COLO829 (cell line): ENCODE measurements at regions not wholly inside any gene's neighbourhood (a gene's known extent, or its start where the extent isn't known, plus 50 kb on each side); places are given as distances from the start of the nearest gene placed in this dataset.
"Not testable (repeated sequence)": the region's sequence is repeated elsewhere in the genome, so short reads cannot be mapped to it uniquely, and the experiment has no call there.

ENCODE experiments used
- DNase-seq: peaks from one replicate; pipeline ENCODE4 v3.0.0; 2012; ENCODE audit warnings: low spot score

DNA sequence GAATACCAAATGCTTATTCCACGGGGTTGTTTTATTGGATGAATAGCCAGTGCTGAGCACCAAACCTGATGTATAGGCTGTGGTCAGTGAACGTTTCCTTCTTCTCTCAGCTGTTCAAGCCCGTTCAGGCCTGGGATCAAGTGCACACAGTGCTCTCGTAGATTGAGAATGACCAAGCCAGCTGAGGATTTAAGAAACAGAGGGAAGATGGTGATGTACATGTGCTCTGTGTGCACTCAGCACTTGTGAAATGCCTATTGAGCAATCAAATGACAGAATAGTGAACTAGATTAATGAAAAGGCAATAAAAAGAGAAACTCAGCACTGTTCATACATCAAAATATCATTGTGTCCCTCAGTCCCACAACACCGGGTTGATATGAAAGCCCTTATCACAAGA, 302.5 kb downstream of the BMPER start:
- DNase-seq: no peak

GRCh38 chr7:34208878-34209621, 303.7 kb downstream of the BMPER start:
- DNase-seq: no peak

GRCh38 chr7:34211018-34211417, 305.7 kb downstream of the BMPER start:
- no peak for DNase-seq

DNA sequence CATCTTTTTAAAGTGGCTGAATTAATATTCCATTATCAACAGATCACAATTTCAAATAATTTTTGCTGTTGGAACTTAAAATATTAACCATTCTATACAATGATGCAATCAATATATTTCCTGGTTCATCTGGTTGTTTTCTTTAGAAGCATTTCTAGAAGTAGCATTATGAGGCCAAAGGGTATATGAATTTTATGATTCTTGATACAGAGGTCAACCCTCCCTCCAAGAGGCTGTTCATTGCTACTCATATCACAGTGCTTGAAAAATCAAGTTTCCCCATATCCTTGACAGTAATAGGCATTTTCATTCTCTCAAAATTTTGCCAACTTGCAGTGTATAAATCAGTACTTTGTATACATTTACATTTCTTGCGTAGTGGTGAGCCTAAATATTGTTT, 312.6 kb downstream of the BMPER start:
- DNase-seq: no peak

DNA sequence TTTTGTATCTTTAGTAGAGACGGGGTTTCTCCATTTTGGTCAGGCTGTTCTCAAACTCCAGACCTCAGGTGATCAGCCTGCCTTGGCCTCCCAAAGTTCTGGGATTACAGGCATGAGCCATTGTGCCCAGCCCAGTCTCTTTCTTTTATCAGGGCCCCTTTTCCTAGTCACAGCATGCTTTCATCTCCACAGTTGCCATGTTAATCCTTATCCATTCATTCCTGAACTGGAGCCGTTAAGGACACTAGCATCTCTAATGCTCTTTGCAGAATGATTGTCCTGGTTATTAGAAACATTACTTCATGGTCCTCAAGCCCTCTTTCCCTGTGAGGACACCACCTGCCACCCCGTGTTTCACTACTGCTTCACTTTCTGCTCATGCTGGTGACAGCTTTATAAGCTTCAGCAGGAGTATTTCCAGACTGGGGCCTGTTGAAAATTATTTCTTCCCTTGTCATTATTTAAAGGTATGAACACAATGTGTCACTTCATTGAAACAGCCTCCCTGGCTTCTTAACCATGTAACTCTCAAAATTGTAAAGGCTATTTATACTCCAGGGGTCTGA, 313.9 kb downstream of the BMPER start:
- no peak for DNase-seq

GRCh38 chr7:34220506-34221185, 315.3 kb downstream of the BMPER start:
- DNase-seq: no peak

GRCh38 chr7:34222316-34222715, 317.0 kb downstream of the BMPER start:
- no peak for DNase-seq

DNA sequence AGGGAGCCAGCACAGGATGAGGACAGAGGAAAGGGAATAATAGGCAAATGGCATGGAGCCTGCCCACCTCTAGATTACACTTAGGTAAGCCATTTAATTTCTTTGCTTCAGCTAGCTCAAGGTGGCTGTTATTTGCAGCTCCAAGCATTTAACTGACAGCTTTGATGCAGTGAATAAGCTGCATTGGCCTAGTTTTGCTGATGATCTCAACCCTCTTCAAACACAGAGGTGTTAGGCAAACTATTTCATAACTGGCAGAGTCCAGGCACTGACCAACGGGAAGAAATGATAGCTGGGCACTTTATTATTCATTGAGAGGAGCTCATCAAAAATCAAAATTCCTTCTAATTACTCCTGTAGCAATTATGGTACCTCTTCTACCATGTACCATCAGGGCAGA, 317.4 kb downstream of the BMPER start:
- DNase-seq: no peak

DNA sequence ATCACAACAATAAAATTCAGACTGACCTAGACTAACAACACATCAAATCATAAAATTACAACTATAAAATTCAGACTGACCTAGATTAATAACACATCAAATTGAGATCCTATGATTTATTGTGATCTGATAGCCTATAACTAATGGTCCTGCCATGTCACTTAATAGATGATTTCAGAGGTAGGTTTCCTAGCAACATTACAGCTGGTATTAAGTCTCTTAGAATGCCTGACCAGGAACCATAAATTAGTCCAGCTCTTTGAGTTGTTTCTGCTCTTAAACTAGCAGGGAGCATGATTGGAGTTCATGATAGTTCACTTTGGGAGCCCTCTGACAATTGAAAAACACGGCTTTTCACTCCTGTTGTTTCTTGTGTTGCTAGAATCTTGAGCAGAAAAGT, 318.9 kb downstream of the BMPER start:
- DNase-seq: no peak

DNA sequence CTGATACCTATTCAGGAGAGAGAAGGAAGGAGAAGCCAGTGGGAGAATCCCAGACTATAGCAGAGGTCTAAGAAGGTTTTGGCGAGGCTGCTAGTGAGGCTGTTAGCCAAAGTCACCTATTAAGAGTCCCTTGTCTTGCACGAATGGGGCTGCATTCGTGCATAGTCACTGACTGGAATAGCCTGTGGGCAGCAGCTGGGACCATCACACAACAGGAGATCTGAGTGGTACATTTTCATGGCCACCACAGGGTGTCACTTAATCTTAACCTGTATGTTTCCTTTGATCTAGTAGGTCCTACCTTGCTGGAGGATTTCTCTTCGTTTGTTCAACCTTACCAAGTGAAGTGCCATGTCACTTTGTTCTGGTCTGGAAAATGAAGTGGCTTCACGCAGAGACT, 319.9 kb downstream of the BMPER start:
- no peak for DNase-seq

DNA sequence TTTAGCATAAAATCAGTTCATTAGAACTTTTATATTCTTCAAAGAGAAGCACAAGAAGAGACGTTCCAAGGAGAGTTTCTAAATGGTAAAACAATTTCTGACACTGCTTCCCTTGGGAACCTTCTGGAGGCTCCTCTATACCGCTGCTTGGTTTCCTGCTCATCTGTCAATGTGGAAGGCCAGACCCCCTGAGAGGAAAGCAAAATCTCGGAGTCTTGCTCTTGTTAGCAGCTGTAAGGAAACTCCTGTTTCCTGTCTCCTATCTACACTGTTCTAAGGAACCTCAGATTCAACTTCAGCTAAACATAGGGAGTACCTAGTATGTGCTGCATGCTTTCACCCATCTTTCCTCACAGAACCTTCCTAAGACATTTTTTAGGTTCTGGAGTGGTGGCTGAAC, 322.2 kb downstream of the BMPER start:
- DNase-seq: no peak

DNA sequence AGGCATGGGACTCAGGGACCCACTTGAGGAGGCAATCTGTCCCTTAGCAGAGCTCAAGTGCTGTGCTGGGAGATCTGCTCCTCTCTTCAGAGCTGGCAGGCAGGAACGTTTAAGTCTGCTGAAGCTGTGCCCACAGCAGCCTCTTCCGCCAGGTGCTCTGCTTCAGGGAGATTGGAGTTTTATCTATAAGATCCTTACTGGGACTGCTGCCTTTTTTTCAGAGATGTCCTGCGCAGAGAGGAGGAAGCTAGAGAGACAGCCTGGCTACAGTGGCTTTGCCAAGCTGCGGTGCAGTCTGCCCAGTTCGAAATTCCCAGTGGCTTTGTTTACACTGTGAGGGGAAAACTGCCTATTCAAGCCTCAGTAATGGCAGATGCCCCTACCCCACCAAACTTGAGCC, 329.8 kb downstream of the BMPER start:
- not testable (repeated sequence) for DNase-seq

DNA sequence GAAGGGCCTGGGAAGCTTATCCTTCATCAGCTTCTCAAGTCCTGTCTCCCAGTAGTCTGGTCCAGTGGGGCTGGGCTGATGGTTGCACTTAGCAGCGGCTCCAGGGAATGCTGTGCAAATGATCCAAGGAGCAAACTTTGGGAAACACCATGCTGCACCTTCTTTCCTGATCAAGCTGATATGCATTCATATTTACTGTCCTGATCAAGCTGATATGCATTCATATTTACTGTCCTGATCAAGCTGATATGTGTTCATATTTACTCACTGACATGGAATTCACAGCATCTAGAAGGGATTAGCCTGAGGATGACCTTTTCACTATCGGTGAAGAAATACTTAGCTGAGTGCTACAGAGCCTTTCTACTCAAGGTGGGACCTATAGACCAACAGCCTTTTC, 330.7 kb downstream of the BMPER start:
- no peak for DNase-seq

DNA sequence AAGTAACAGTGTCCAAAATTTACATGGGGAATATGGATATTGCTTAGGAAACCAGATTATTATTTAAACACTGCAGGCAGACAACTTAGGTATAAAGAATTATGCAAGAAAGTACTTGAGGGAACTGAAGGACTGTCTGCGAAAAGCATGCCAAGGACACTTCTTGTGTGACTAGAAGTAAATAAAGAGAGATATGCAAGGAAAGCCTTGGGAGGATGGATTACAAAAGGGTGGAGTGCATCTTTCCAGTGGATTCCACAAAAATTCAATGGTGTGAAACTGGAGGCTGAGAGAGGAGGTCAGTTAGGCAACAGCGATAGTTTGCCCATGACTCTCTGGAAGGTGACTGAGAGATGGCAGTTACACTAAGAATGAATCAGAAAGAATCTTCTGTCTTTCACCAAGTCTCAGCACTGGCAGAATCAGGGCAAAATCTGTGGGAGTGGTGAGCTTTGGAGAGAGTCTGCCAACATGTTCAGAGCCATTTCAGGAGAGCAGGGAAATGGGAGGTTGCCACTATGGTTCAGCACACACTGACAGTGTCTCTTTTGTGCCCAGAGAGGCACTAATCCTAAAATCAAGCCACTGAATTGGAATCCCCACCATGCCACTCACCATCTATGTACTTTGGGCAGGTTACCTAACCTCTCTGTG, 331.6 kb downstream of the BMPER start:
- DNase-seq: no peak

GRCh38 chr7:34237493-34237849, 332.1 kb downstream of the BMPER start:
- no peak for DNase-seq

GRCh38 chr7:34240417-34240816, 335.1 kb downstream of the BMPER start:
- DNase-seq: no peak

DNA sequence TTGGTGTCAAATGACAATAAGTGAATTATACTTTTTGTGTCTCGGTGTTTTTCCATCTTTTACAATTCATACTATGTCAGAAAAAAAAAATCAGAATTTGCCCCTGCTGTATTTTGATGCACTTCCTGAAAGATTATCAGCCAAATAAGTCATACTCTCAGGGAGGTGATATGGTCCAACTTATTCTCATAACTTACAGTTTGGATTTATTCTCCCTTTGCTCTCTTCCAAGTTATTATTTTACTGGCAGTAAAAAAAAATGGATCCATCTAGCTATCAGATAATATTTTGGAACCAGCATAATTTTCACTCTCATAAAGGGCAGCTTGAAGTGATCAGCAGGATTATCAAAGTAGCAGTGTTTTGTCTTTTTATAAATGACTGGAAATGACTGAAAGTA, 337.1 kb downstream of the BMPER start:
- no peak for DNase-seq

DNA sequence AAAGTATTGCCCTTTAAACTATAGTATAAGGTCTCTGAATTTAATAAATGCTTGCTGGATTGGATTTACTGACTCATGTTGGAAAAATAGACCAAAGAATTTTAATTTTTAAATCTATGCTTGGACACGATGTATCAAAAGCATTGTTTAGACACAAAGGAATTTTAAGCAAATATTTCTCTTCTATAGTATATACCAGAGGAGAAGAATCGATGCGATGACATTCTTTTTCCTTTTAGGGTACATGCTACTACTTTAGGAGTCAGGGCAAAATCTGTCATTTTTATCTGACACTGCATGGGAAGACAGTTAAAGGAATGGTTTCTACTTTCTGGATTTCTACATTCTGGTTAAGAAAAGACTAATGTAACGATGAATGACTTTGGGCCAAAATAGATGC, 339.9 kb downstream of the BMPER start:
- DNase-seq: no peak

- no peak for DNase-seq
These were observed 342.1 kb downstream of the BMPER start for GRCh38 chr7:34247468-34247867.

DNA sequence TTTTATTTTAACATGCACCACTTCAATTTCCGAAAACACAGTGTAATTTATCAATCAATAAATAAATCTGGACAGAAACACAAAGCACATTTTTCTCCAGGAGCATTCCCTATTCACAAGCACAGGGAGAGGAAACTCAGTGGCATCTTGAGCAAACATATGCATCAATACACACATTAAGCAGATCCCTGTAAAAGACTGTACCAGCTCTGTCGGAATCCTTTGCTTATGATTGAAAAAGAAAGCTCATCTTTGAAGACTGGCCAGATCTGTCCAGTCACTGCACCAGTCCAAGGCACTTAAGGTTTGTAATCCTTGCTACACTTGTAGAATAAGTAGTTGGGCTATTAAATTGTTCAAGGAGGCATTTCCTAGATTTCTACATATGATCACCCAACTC, 343.9 kb downstream of the BMPER start:
- DNase-seq: no peak

GRCh38 chr7:34260279-34260678, 354.9 kb downstream of the BMPER start:
- DNase-seq: peak; percentile 74

GRCh38 chr7:34263168-34263567, 357.8 kb downstream of the BMPER start:
- DNase-seq: no peak

- DNase-seq: no peak
These were observed 363.7 kb downstream of the BMPER start for GRCh38 chr7:34269084-34269483.
